PC-3 (cell line): ENCODE measurements at regions not wholly inside any gene's neighbourhood (a gene's known extent, or its start where the extent isn't known, plus 50 kb on each side); places are given as distances from the start of the nearest gene placed in this dataset.

Experiments used
- ATAC-seq: fragments of 200-7000 bp; cut with Tn5 transposase; 2 replicates; pipeline ENCODE4 v1.9.1; 2020; ENCODE audit warnings: mild to moderate bottlenecking, moderate library complexity
- BruUV-seq: library from RNA; stranded (reverse); fragments of 400-500 nt; replicated peaks from 2 replicates; lab custom pipeline; 2021; lab: Mats Ljungman, UMichigan
- CTCF ChIA-PET: fragments of 300-600 bp; sonication (Branson Sonifier 250); formaldehyde crosslinking; loops from one replicate; lab custom pipeline; 2022; ENCODE audit warnings: antibody characterized with exemption; lab: Charles Lee
- POLR2A ChIA-PET: fragments of 300-600 bp; sonication (Branson Sonifier 250); formaldehyde crosslinking; loops from one replicate; lab custom pipeline; 2022; ENCODE audit warnings: antibody characterized with exemption; ENCODE audit not compliant: unreplicated experiment; lab: Charles Lee
- DNase-seq: peaks from one replicate; pipeline ENCODE4 v3.0.0-alpha.2; 2015
- H2AFZ ChIP-seq: fragments of 300-600 bp; sonication (generic); 2 replicates; pipeline ENCODE4 v1.6.0; 2016; ENCODE audit warnings: antibody characterized with exemption, low read length
- H3F3A ChIP-seq: fragments of 300-600 bp; sonication (generic); one replicate; pipeline ENCODE4 v1.6.0; 2017; ENCODE audit warnings: antibody characterized with exemption, low read length, control low read depth, mild to moderate bottlenecking; ENCODE audit not compliant: unreplicated experiment
- H3K27ac ChIP-seq: fragments of 300-600 bp; sonication (generic); 2 replicates; pipeline ENCODE4 v1.5.1; 2016; ENCODE audit warnings: mild to moderate bottlenecking, low read length
- H3K27me3 ChIP-seq: fragments of 300-600 bp; sonication (generic); 2 replicates; pipeline ENCODE4 v1.6.1; 2016; ENCODE audit warnings: low read length, mixed read lengths
- H3K36me3 ChIP-seq: fragments of 300-600 bp; sonication (generic); 2 replicates; pipeline ENCODE4 v1.6.1; 2016; ENCODE audit warnings: low read depth, mixed run types, low read length, mixed read lengths
- H3K4me1 ChIP-seq: fragments of 300-600 bp; sonication (generic); 2 replicates; pipeline ENCODE4 v1.5.1; 2016; ENCODE audit warnings: low read length; ENCODE audit not compliant: insufficient read depth
- H3K4me2 ChIP-seq: fragments of 300-600 bp; sonication (generic); 2 replicates; pipeline ENCODE4 v1.6.0; 2016; ENCODE audit warnings: low read length
- H3K4me3 ChIP-seq: fragments of 300-600 bp; sonication (generic); 2 replicates; pipeline ENCODE4 v1.5.1; 2016; ENCODE audit warnings: mild to moderate bottlenecking, low read length, mixed read lengths
- H3K79me2 ChIP-seq: fragments of 300-600 bp; sonication (generic); 2 replicates; pipeline ENCODE4 v1.6.1; 2017; ENCODE audit warnings: low read length, mixed read lengths
- H3K9ac ChIP-seq: fragments of 300-600 bp; sonication (generic); 2 replicates; pipeline ENCODE4 v1.6.0; 2016; ENCODE audit warnings: mild to moderate bottlenecking, low read length
- H3K9me2 ChIP-seq: fragments of 300-600 bp; sonication (generic); replicated peaks from 2 replicates; pipeline ENCODE4 v1.6.1; 2016; ENCODE audit warnings: mixed run types, low read length, mixed read lengths
- H3K9me3 ChIP-seq: fragments of 300-600 bp; sonication (generic); 2 replicates; pipeline ENCODE4 v1.6.1; 2016; ENCODE audit warnings: low read length, mixed read lengths
- H4K20me1 ChIP-seq: fragments of 300-600 bp; sonication (generic); 2 replicates; pipeline ENCODE4 v1.6.1; 2016; ENCODE audit warnings: low read length, mixed read lengths
- EZH2 ChIP-seq: fragments of 300-600 bp; sonication (generic); IDR thresholded peaks from one replicate; pipeline ENCODE4 v1.6.1; 2017; ENCODE audit warnings: antibody characterized with exemption, mild to moderate bottlenecking, low read length; ENCODE audit not compliant: unreplicated experiment
- EZH2phosphoT487 ChIP-seq: fragments of 300-600 bp; sonication (generic); IDR thresholded peaks from 2 replicates; pipeline ENCODE4 v1.6.1; 2018; ENCODE audit warnings: mild to moderate bottlenecking, antibody characterized with exemption, low read length, borderline replicate concordance
- intact Hi-C: fragments of 100-400 bp; cut with micrococcal nuclease; formaldehyde crosslinking; loops from 2 replicates; pipeline ENCODE4 v1.9.0; 2023
- TF ChIP-seq, protein P1 (sequence below): fragments of 300-600 bp; sonication (generic); conservative IDR thresholded peaks from 2 replicates; pipeline ENCODE4 v1.5.1; 2017; ENCODE audit warnings: antibody characterized with exemption, low read depth, mild to moderate bottlenecking, low read length

- TSS peak; percentile 75 for BruUV-seq
- CTCF ChIA-PET, result no interaction called here
- no peak overlapping the region for H3K27ac ChIP-seq
These were observed 85.2 kb upstream of the EGFR start for GRCh38 chr7:54933643-54934042.

DNA sequence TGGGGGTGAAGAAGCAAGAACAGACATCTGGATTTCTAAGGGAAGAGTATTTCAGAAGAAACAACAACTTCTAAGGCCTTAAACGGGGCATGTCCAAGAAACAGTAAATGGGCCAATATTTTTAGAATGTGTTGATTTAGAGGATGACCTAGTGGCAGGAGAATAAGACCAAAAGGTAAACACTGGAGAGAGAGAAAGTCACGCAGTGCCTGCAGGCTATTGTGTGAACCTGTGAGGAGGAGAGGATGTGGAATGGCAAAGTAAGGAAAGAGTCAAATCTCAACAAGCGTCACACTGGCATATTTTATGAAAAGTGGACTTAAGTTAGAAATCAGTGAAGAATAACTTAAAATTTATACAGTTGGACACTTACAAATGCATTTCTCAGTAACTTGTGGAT, 78.1 kb upstream of the EGFR start:
- intact Hi-C loops, result no loop called here
- no TSS peak for BruUV-seq
- H3K9me3 ChIP-seq, result no peaks in the 10 kb centered on the region
- 0 out of 2 replicates have a peak overlapping the region, but pooled peaks have one; percentile 2 for H3K9ac ChIP-seq
- 0 out of 2 replicates have a peak, but pooled peaks cover 3% of the 10 kb centered on the region for H3K9me2 ChIP-seq
- H3K79me2 ChIP-seq, result no peaks in the 10 kb centered on the region
- no peaks in the 10 kb centered on the region for H3K4me1 ChIP-seq
- H2AFZ ChIP-seq, result 0 out of 2 replicates have a peak overlapping the region, but pooled peaks have one; percentile 4
- ChIA-PET CTCF (no interaction called here), POLR2A (no interaction called here)
- peak; percentile 66 for DNase-seq
- peak overlapping the region; percentile 57 for H3K27ac ChIP-seq
- H3K4me2 ChIP-seq, result no peak overlapping the region
- peak; percentile 81 for ATAC-seq
- no peak overlapping the region for H3K4me3 ChIP-seq
- H3K27me3 ChIP-seq, result no peaks in the 10 kb centered on the region
- no peaks in the 10 kb centered on the region for H4K20me1 ChIP-seq
- no peaks in the 10 kb centered on the region for H3K36me3 ChIP-seq
- TF ChIP-seq, protein P1, sequence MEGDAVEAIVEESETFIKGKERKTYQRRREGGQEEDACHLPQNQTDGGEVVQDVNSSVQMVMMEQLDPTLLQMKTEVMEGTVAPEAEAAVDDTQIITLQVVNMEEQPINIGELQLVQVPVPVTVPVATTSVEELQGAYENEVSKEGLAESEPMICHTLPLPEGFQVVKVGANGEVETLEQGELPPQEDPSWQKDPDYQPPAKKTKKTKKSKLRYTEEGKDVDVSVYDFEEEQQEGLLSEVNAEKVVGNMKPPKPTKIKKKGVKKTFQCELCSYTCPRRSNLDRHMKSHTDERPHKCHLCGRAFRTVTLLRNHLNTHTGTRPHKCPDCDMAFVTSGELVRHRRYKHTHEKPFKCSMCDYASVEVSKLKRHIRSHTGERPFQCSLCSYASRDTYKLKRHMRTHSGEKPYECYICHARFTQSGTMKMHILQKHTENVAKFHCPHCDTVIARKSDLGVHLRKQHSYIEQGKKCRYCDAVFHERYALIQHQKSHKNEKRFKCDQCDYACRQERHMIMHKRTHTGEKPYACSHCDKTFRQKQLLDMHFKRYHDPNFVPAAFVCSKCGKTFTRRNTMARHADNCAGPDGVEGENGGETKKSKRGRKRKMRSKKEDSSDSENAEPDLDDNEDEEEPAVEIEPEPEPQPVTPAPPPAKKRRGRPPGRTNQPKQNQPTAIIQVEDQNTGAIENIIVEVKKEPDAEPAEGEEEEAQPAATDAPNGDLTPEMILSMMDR, result no peak
- TF ChIP-seq EZH2phosphoT487 (no peak), EZH2 (no peak)
- H3F3A ChIP-seq, result no peaks in the 10 kb centered on the region

More at GRCh38 chr7:54933643-54934042, 85.2 kb upstream of the EGFR start:
- Histone ChIP-seq H3K9me2 (no peaks in the 10 kb centered on the region), H2AFZ (peak overlapping the region; percentile 68), H3K27me3 (no peaks in the 10 kb centered on the region), H3K4me1 (peaks cover 9% of the 10 kb centered on the region), H3K4me2 (peak overlapping the region; percentile 71), H3K9me3 (no peaks in the 10 kb centered on the region), H3K36me3 (no peaks in the 10 kb centered on the region), H3K9ac (peak overlapping the region; percentile 37), H3K4me3 (peak overlapping the region; percentile 62), H3F3A (no peaks in the 10 kb centered on the region), H3K79me2 (no peaks in the 10 kb centered on the region), H4K20me1 (no peaks in the 10 kb centered on the region)
- DNase-seq (no peak), ATAC-seq (peak; percentile 12)
- intact Hi-C loops, result no loop called here
- TF ChIP-seq, protein P1, result no peak
- TF ChIP-seq EZH2 (no peak), EZH2phosphoT487 (no peak)
- POLR2A ChIA-PET, result no interaction called here

- POLR2A ChIA-PET, result interaction anchor here (0.6 kb wide), 2 partner anchors 80 to 185 kb away, joined by 3 to 6 read pairs; partner anchors contain the start of gene SEC61G
- BruUV-seq, result no TSS peak
- DNase-seq, result peak; percentile 24
These were observed 74.6 kb upstream of the EGFR start for GRCh38 chr7:54944179-54944578.

More at GRCh38 chr7:54944179-54944578, 74.6 kb upstream of the EGFR start:
- no peaks in the 10 kb centered on the region for H4K20me1 ChIP-seq
- no peaks in the 10 kb centered on the region for H3K79me2 ChIP-seq
- no peaks in the 10 kb centered on the region for H3K36me3 ChIP-seq
- H3K27ac ChIP-seq, result no peak overlapping the region
- H3K27me3 ChIP-seq, result no peaks in the 10 kb centered on the region
- H2AFZ ChIP-seq, result no peak overlapping the region
- H3K4me1 ChIP-seq, result peaks cover 17% of the 10 kb centered on the region
- no peak overlapping the region for H3K4me3 ChIP-seq
- no peak overlapping the region for H3K9ac ChIP-seq
- TF ChIP-seq EZH2phosphoT487 (no peak), EZH2 (no peak)
- TF ChIP-seq, protein P1, result no peak
- no peaks in the 10 kb centered on the region for H3K9me3 ChIP-seq
- CTCF ChIA-PET, result no interaction called here
- 0 out of 2 replicates have a peak, but pooled peaks cover 3% of the 10 kb centered on the region for H3K9me2 ChIP-seq
- intact Hi-C loops, result no loop called here
- H3F3A ChIP-seq, result no peaks in the 10 kb centered on the region
- ATAC-seq, result no peak
- no peak overlapping the region for H3K4me2 ChIP-seq
